HG02571 (cell line): ENCODE measurements at regions not wholly inside any gene's neighbourhood (a gene's known extent, or its start where the extent isn't known, plus 50 kb on each side); places are given as distances from the start of the nearest gene placed in this dataset.

Experiments
- ATAC-seq: cut with Tn5 transposase; IDR thresholded peaks from one replicate; pipeline ENCODE4 v1.9.1; 2021; ENCODE audit warnings: mild to moderate bottlenecking, moderate library complexity; ENCODE audit not compliant: unreplicated experiment

DNA sequence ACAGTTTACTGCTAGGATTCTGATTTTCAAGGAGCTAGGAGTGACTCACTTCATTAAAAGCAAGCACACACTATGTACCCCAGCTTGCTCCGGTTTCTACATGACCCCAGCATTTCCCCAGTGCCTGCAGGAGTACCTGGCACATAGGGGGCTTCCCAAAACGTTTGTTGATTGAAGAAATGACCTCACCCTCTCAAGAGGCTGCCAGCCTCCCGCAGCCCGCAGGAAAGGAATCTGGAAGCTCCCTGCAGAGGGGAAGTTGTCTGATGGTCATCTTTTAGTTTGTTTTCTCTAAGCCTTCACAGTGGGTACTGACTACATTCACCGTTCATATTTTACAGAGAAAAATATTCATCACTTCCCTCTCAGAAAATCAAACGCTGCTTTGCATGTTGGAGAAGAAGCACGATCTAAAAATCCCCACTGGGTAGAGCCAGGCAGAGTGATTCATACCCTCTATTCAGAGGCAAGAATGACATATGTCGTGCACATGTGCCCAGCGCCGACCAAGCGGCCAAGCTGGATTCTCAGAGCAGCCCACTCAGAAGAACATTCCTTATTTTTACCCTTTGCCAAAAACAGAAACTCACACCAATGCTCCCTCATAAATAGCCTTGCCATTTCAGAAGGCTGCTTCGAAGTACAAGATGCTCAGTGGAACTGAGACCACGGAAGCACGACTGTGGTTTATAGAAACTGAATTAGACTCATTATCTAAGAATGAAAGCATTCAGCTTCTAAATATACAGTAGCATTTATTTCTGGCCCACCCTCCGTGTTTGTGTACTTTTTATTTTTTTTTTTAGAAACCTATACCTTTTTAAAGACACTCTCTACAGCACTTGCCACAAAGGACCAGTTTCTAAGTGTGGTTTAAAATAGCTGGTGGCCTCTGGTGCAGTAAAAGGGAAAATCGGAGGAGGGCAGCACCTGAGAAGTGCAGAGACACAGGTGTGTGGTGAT, 143.2 kb downstream of the MIS18A start:
- peak; percentile 49 for ATAC-seq

- no peak for ATAC-seq
Measured at GRCh38 chr21:32134441-32135130, 144.3 kb downstream of the MIS18A start.

DNA sequence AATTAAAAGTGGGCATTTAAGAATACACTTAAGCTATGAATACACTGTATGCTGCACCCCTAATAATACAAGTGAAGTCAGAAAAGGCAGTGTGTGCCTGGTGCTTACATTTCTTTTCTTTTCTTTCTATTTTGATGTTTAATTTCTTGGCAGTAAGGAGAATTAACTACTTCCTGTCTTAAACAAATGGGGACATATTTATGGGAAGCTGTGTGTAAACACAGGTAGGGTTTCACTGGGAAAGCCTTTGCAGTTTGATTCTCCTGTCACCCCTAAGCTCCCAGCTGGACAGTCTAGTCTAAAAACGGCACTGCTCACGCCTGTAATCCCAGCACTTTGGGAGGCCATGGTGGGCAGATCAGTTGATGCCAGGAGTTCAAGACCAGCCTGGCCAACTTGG, 146.0 kb downstream of the MIS18A start:
- no peak for ATAC-seq

DNA sequence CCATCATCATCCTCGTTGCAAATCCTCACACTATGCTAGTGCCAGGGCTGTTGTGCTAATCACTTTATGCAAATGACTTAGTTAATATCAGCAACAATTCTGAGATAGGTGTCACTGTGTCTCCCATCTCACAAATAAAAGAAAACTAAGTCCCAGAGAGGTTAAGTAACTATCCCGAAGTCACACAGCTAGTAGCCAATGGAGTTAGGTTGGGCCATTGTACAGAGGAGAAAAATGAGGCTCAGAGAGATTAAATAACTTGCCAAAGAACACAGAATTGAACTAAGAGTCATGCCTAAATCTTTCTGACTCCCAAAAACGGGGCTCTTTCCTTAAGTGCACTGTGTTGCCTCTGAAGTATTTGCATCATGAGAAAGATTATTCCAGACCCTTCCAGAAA, 146.4 kb downstream of the MIS18A start:
- ATAC-seq: no peak

DNA sequence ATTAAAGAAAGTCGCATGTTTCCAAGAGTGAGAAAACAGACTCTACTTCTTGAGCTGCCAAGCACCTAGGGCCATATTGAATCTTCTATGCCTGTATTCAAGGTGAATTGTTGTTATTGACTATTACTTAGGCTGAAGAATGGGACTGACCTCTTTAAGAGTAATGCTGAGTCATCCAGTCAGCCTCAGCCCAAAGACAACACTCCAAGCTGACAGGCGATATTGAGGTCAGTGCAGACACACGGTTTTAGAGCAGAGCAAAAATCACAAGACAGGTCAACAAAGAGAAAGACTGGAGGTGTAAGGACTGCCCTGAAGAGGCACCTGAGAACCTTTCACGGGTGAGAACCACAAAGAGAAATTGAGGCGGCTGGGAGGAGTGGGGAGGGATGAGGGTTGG, 146.9 kb downstream of the MIS18A start:
- ATAC-seq: no peak

DNA sequence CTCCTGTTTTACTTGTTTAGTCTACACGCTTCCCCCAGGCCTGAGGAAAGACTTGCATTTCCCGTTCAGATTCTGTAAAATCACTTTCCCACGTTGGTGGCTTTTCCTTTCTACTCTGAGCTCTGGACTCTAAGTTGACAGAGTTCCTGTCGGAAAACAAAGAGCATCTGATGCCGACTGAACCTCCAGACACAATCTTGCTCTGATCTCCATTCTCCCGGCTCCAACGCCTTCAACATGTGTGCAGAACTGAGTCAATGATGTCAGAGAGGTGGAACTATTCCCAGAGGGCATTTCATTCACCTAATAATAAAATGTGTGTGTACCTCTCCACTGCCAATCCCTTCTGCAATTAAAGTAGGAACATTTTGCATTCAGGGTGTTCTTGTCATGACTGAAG, 147.7 kb downstream of the MIS18A start:
- no peak for ATAC-seq

- no peak for ATAC-seq
Measured at GRCh38 chr21:32130031-32130891, 148.6 kb downstream of the MIS18A start.

DNA sequence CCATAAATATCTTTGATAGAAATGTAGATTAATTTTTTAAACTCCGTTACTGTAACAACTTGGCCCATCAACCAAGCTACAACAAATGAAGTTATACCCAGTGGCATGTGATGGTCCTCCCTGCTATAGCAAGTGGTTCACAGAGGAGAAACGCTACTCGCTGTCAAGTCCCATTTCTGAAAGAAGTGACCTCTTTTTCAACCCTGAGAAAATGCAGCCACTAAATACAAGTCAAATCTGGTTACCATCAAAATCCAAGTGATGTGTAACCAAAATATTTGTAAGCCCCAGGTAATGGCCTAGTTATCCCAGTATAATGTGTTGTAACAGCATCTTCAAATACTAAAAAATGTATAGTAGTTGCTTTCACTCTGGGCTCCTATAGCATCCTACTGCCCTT, 151.8 kb downstream of the MIS18A start:
- ATAC-seq: no peak

- ATAC-seq: no peak
Measured at GRCh38 chr21:32122082-32122481, 156.8 kb downstream of the MIS18A start.

DNA sequence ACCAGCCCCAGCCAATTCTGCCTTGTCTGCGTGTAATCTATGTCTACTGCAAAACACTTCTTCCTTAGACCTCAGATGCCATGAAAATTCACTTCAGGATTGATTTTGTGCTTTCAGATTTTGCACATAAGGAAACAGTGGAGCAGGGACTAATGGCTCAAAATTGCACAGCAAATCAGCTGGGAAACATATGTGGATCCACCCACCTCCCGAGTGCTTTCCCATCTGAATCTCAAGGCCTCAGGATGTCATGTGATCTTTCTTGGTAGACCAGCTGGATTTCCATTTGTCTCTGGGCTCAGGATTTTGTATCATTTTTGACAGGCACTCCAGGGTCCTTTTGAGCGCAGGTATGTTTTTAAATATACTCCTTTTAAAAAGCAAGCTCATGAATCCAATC, 158.6 kb downstream of the MIS18A start:
- no peak for ATAC-seq

GRCh38 chr21:32119811-32120210, 159.0 kb downstream of the MIS18A start:
- ATAC-seq: no peak

- ATAC-seq: no peak
Measured at GRCh38 chr21:32119389-32119788, 159.5 kb downstream of the MIS18A start.

DNA sequence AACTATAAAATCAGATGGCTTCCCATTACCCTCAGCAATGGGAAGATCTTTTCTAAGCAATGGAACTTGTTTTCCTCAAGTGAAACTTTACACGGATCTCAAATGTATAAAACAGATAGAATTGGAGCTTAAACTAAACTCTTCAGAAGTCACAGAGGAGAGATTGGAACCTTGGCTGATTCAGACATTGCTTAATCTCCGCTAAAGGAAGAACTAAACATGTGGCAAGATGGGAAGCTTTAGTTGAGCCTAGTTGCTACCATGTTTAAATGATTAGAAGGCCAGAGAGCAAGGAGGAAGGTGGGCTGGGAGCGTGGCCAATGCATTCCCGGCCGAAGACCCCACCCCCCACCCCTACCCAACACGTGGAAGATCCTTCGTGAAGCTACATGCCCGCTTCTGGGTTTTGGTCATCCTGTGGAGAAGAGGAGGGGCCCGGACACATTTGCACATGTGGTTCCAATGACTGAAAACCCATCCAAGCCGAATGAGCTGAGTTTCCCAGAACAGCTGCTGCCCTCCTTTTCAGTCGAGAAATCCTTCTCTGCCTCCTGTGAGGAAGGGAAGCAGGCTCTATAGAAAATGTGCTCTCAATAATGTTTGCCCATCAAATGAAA, 164.3 kb downstream of the MIS18A start:
- no peak for ATAC-seq

DNA sequence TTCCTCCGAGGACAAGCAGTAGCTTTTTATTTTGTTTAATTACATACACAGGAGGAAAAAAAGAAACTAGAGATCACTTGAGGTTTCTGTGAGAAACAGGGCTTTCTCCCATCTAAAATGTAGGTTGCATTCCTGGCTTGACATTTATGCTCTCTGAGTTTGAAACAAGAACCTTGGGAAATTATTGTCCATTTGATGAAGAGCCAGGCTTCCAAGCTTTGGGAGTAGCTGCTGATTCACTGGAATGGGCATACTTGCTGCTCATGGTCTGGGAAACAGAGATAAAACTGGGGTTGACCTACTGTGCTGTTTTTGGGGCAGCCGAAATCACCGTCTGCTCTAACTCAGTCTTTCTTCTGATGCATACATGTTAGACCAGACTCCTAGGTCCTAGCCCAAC, 165.4 kb downstream of the MIS18A start:
- no peak for ATAC-seq

- ATAC-seq: no peak
Measured at GRCh38 chr21:32112195-32112594, 166.7 kb downstream of the MIS18A start.

GRCh38 chr21:32108566-32108965, 170.3 kb downstream of the MIS18A start:
- no peak for ATAC-seq

DNA sequence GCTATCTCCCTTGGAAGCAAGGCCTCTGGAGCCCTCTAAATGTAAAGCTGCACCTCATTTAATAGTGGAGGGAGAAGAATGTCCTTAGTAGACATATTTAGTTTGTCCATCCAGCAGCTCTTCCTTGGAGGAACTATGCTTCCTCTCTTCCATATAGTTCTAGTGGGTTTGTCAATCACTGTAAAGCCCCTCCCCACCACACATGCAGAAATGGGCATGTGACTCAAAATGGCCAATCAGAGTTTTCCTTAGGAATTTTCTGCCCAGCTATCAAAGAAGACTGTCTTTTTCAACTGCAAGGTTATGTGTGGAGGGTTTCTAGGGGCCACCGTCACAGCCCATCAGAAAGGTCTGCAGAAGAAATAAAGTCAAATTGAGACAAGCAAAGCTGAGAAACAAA, 175.5 kb downstream of the MIS18A start:
- no peak for ATAC-seq

DNA sequence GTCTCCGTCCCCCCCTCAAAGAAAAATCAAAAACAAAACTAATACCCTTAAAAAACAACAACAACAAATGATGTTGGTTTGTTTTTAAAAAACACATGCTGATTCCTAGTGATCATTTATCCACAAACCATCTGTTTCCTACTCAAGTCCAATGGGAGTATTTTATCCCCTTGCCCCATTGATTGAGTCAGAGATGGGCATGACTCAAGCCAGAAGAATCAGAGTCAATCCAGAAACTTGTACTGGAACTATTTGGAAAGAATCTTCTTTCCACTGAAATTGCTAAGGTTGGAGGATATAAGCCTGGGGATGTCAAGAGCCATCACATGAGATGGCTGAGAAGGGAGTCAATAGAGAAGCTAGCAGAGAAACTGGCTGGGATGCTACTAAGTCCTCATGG, 176.4 kb downstream of the MIS18A start:
- ATAC-seq: no peak

- ATAC-seq: no peak
Measured at GRCh38 chr21:32101277-32101676, 177.6 kb downstream of the MIS18A start.

GRCh38 chr21:32100423-32100822, 178.4 kb downstream of the MIS18A start:
- no peak for ATAC-seq
